Neural crest cell (in vitro differentiated cells): ENCODE measurements at regions not wholly inside any gene's neighbourhood (a gene's known extent, or its start where the extent isn't known, plus 50 kb on each side); places are given as distances from the start of the nearest gene placed in this dataset.
A peak's percentile ranks its signal among the peaks of the same experiment; 100 is the strongest.

Experiments used
- DNase-seq: peaks from one replicate; pipeline ENCODE4 v3.0.0; 2021; ENCODE audit warnings: low read depth, mixed read lengths, low spot score
- H3K27ac Mint-ChIP-seq: one replicate; pipeline ENCODE4 v1.8.0; 2021; ENCODE audit warnings: mild to moderate bottlenecking, mixed read lengths; ENCODE audit not compliant: unreplicated experiment
- H3K27me3 Mint-ChIP-seq: 2 replicates; pipeline ENCODE4 v1.8.0; 2021; ENCODE audit warnings: low read depth, mild to moderate bottlenecking, mixed read lengths
- H3K36me3 Mint-ChIP-seq: 2 replicates; pipeline ENCODE4 v1.8.0; 2021; ENCODE audit warnings: low read depth, mild to moderate bottlenecking, mixed read lengths
- H3K4me1 Mint-ChIP-seq: 2 replicates; pipeline ENCODE4 v1.8.0; 2021; ENCODE audit warnings: mixed read lengths
- H3K4me3 Mint-ChIP-seq: one replicate; pipeline ENCODE4 v1.8.0; 2021; ENCODE audit warnings: mild to moderate bottlenecking, mixed read lengths
- H3K9me3 Mint-ChIP-seq: 2 replicates; pipeline ENCODE4 v1.8.0; 2021; ENCODE audit warnings: mixed read lengths
- TF ChIP-seq, protein P1 (sequence below): fragments of 200-600 bp; sonication (generic); conservative IDR thresholded peaks from 2 replicates; pipeline ENCODE4 v1.5.0; 2021; ENCODE audit warnings: antibody characterized with exemption, mild to moderate bottlenecking

DNA sequence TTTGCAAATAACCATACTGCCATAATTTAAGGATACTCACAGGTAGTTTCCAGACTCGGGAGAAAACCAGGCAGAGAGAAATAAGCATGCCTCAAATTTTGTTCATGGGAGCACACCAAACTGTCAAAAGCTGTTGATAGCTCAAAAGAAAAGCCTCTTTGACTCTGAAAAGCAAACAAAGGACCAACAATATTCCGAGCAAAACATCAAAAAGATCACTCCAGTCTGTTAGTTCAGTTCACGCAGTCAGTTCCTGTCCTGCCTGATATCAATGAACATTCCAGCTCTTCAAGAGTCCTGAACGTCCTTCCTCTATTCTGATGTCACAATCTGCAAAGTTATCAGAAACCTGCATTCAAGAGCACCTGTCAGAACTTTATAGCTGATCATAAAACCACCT, 78.7 kb downstream of the RRM2 start:
- TF ChIP-seq, protein P1, sequence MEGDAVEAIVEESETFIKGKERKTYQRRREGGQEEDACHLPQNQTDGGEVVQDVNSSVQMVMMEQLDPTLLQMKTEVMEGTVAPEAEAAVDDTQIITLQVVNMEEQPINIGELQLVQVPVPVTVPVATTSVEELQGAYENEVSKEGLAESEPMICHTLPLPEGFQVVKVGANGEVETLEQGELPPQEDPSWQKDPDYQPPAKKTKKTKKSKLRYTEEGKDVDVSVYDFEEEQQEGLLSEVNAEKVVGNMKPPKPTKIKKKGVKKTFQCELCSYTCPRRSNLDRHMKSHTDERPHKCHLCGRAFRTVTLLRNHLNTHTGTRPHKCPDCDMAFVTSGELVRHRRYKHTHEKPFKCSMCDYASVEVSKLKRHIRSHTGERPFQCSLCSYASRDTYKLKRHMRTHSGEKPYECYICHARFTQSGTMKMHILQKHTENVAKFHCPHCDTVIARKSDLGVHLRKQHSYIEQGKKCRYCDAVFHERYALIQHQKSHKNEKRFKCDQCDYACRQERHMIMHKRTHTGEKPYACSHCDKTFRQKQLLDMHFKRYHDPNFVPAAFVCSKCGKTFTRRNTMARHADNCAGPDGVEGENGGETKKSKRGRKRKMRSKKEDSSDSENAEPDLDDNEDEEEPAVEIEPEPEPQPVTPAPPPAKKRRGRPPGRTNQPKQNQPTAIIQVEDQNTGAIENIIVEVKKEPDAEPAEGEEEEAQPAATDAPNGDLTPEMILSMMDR, result no peak
- Mint-ChIP-seq H3K36me3 (peaks cover 14% of the 10 kb centered on the region), H3K27me3 (no peaks in the 10 kb centered on the region), H3K27ac (no peak overlapping the region), H3K4me3 (no peak overlapping the region), H3K4me1 (peaks cover 24% of the 10 kb centered on the region), H3K9me3 (peaks cover 5% of the 10 kb centered on the region)
- DNase-seq, result no peak

- Mint-ChIP-seq H3K36me3 (peaks cover 16% of the 10 kb centered on the region), H3K27me3 (no peaks in the 10 kb centered on the region), H3K4me3 (no peak overlapping the region), H3K27ac (no peak overlapping the region), H3K9me3 (peaks cover 5% of the 10 kb centered on the region), H3K4me1 (peaks cover 29% of the 10 kb centered on the region)
- TF ChIP-seq, protein P1, result no peak
- DNase-seq, result no peak
Measured at GRCh38 chr2:10202131-10202665, 79.7 kb downstream of the RRM2 start.

DNA sequence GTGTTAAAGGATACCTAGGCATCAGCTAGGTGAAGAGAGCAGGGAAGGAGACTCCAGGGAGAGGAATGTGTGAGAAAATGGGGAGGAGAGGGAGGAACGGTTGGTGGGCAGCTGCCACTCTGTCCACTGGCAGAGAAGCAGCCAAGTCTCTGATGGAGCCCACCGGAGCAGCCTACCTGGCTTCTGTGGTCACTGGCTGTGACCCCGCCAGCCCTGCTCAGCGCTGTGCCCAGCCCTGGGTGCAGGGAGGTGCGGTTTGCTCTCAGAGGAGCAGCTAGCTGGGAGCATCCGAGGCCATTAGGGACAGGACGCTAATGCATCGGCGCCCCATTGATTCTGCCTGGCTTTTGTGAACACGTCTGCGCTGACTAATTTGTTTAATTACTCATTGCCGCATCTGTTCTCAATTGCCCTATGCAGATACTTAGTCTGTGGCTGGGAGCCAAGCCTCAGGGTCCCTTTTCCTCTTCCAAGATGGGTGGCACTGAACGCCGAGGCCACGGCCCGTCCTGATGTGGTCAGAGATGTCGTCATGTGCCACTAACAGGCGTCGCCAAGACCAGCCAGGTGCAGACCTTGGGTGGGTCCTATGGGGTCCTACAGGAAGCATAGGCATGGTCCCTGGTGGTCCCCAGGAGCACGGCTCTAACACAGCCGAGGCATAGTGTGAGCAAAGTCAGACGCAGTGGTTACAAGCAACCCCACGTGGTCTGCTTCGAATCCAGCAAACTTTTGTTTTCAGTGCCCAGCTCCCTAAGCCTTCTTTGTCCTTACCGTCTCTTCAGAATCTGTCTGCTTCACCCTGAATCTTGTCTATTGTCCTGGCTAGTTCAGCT, 82.0 kb downstream of the RRM2 start:
- TF ChIP-seq, protein P1, result no peak
- no peaks in the 10 kb centered on the region for H3K27me3 Mint-ChIP-seq
- H3K27ac Mint-ChIP-seq, result peak overlapping the region; percentile 73
- no peaks in the 10 kb centered on the region for H3K9me3 Mint-ChIP-seq
- no peak for DNase-seq
- H3K36me3 Mint-ChIP-seq, result peaks cover 10% of the 10 kb centered on the region
- H3K4me1 Mint-ChIP-seq, result peaks cover 29% of the 10 kb centered on the region
- H3K4me3 Mint-ChIP-seq, result peak overlapping the region; percentile 56

GRCh38 chr2:10205162-10205475, 82.6 kb downstream of the RRM2 start:
- Mint-ChIP-seq H3K4me3 (peak overlapping the region; percentile 56), H3K36me3 (peaks cover 10% of the 10 kb centered on the region), H3K27me3 (no peaks in the 10 kb centered on the region), H3K4me1 (peaks cover 29% of the 10 kb centered on the region), H3K9me3 (no peaks in the 10 kb centered on the region), H3K27ac (peak overlapping the region; percentile 73)
- TF ChIP-seq, protein P1, result no peak
- DNase-seq, result no peak

DNA sequence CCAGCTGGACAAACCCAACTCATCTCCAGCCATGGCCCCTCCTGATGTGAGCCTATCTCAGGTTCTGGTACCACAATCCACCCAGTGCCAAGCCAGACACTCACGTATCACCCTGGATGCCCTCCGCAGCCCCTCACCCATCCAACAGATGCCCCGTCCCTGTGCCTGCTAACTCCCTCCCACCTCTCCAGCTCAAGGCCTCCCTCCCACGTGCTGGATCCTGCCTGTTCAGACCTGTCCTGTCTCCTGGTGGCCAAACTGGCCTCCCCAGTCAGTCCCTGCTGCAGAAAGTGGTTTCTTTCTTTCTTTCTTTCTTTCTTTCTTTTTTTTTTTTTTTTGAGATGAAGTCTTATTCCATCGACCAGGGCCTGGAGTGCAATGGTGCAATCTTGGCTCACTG, 86.2 kb downstream of the RRM2 start:
- TF ChIP-seq, protein P1, result no peak
- Mint-ChIP-seq H3K27me3 (no peaks in the 10 kb centered on the region), H3K9me3 (no peaks in the 10 kb centered on the region), H3K4me1 (peaks cover 38% of the 10 kb centered on the region), H3K4me3 (no peak overlapping the region), H3K27ac (no peak overlapping the region), H3K36me3 (peaks cover 10% of the 10 kb centered on the region)
- DNase-seq, result no peak
